ENCODE measurements at regions not wholly inside any gene's neighbourhood (a gene's known extent, or its start where the extent isn't known, plus 50 kb on each side); places are given as distances from the start of the nearest gene placed in this dataset.

GRCh38 chr12:124389725-124390441, 95.0 kb downstream of the RFLNA start:
- in situ Hi-C loops (cut with MboI; ENCODE audit: low sequenced_read_pairs), result no loop called here

GRCh38 chr12:124389138-124389724, 94.3 kb downstream of the RFLNA start:
- in situ Hi-C loops (cut with MboI; ENCODE audit: low sequenced_read_pairs), result no loop called here

GRCh38 chr12:124388679-124389137, 93.8 kb downstream of the RFLNA start:
- in situ Hi-C loops (cut with MboI; ENCODE audit: low sequenced_read_pairs), result no loop called here

- in situ Hi-C loops (cut with MboI; ENCODE audit: low sequenced_read_pairs), result no loop called here
These were observed 93.3 kb downstream of the RFLNA start for GRCh38 chr12:124388038-124388671.

GRCh38 chr12:124387528-124387911, 92.6 kb downstream of the RFLNA start:
- in situ Hi-C loops (cut with MboI; ENCODE audit: low sequenced_read_pairs), result no loop called here

GRCh38 chr12:124386661-124387527, 92.0 kb downstream of the RFLNA start:
- in situ Hi-C loops (cut with MboI; ENCODE audit: low sequenced_read_pairs), result no loop called here

GRCh38 chr12:124386059-124386458, 91.2 kb downstream of the RFLNA start:
- in situ Hi-C loops (cut with MboI; ENCODE audit: low sequenced_read_pairs), result no loop called here

- in situ Hi-C loops (cut with MboI; ENCODE audit: low sequenced_read_pairs), result no loop called here
These were observed 90.5 kb downstream of the RFLNA start for GRCh38 chr12:124385219-124385969.

- in situ Hi-C loops (cut with MboI; ENCODE audit: low sequenced_read_pairs), result no loop called here
These were observed 89.5 kb downstream of the RFLNA start for GRCh38 chr12:124384299-124384894.

- in situ Hi-C loops (cut with MboI; ENCODE audit: low sequenced_read_pairs), result no loop called here
These were observed 88.1 kb downstream of the RFLNA start for GRCh38 chr12:124383028-124383427.

GRCh38 chr12:124381456-124382296, 86.8 kb downstream of the RFLNA start:
- in situ Hi-C loops (cut with MboI; ENCODE audit: low sequenced_read_pairs), result no loop called here

GRCh38 chr12:124380796-124381455, 86.0 kb downstream of the RFLNA start:
- in situ Hi-C loops (cut with MboI; ENCODE audit: low sequenced_read_pairs), result no loop called here

- in situ Hi-C loops (cut with MboI; ENCODE audit: low sequenced_read_pairs), result no loop called here
These were observed 85.3 kb downstream of the RFLNA start for GRCh38 chr12:124379938-124380754.

GRCh38 chr12:124379379-124379937, 84.6 kb downstream of the RFLNA start:
- in situ Hi-C loops (cut with MboI; ENCODE audit: low sequenced_read_pairs), result no loop called here

- in situ Hi-C loops (cut with MboI; ENCODE audit: low sequenced_read_pairs), result no loop called here
These were observed 84.0 kb downstream of the RFLNA start for GRCh38 chr12:124378926-124379325.

GRCh38 chr12:124377981-124378509, 83.2 kb downstream of the RFLNA start:
- in situ Hi-C loops (cut with MboI; ENCODE audit: low sequenced_read_pairs), result no loop called here

- in situ Hi-C loops (cut with MboI; ENCODE audit: low sequenced_read_pairs), result no loop called here
These were observed 81.5 kb downstream of the RFLNA start for GRCh38 chr12:124376435-124376834.
